ENCODE measurements at regions not wholly inside any gene's neighbourhood (a gene's known extent, or its start where the extent isn't known, plus 50 kb on each side); places are given as distances from the start of the nearest gene placed in this dataset.

DNA sequence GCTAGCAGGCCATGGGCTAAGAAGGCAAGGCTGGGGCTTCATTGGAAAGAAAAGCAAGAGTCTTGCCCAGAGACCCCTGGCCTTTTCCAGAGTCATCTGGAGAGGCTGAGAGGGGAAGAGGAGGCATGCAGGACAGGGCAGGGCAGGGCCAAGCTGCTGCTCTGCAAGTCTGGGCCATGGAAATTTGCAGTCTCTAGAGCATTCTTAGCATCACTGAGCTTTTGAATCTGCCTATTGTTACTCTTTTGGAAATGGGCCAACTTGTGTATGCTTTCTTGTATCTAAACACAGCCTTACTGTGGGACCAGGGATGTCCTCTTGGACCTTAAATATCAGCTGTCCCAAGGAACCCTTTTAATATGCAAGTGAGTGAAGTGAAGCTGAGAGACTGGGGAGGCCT, 560.5 kb downstream of the MID1IP1 start:
- DNase-seq, result peak; percentile 4

DNA sequence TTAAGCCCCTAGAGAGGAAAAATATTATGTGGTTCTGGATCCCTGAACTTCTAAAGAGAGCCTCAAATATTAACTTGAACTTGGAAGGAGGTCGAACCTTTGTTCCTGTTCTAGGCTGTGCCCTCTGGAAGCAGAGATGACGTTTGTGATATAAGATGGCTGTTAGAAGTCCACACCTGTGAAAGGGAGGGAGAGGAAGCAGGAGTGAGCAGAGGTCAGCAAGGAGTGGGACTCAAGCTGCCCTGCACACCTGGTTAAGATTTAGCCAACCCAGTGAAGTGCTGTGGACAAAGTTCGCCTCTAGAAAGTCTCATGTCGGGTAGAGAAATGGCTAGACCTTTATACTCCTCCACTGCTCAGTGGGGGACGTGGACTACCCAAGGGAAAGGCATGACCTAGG, 566.2 kb downstream of the MID1IP1 start:
- no peak for DNase-seq

DNA sequence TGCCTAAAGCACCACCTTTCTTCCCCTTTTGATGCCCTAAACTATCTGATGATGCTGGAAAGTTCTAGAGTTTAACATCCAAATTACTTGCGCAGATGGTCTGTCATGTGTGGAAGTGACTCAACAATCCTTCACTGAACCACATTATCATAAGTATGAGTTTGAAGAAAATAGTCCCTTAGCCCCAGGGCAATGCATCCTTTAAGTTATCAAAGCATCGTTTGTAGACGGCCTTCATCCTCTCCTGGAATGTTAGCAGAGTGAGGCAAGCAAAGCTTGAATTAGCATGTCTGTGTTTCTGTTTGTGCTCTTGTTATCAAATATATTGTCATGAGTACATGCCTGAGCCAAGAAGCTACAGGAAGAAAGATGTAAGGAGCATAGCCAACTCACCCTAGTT, 570.9 kb downstream of the MID1IP1 start:
- no peak for DNase-seq

DNA sequence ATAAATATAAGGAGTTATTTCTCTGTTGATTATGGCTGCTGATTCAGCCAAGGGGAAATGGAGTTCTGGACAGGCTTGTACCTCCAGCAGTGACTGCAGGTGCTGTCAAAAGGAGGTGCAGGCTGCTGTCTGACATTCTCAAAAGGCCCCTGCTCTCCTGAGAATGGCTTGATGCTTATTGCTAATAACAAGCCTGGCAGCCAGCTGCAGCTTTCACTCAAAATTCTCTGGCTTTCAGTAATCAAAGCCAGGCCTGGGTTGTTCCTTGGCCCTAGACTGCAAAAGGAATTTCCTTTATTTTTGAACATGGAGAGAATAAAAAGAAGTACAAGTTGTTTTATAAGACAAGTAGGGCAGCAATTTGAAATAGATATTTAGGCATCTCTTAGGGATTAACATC, 575.9 kb downstream of the MID1IP1 start:
- DNase-seq, result no peak

DNA sequence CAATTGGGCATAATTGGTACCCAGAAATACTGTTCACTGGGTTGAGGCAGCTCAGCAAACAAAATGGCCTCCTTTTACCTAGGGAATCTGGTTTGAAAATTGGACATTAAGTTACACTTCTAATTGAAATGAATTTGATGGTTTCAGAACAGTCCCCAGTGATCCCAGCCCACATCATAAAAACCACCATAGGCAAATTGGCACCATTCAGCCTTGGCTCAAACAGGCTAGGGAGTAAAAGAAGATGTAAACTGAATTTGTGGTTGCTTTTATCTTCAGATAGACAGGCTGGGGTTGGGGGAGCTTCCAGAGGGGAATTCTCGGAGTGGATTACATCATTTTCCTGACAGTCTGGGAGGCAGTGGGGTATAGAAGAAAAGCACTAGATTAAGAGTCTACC, 576.5 kb downstream of the MID1IP1 start:
- no peak for DNase-seq

DNA sequence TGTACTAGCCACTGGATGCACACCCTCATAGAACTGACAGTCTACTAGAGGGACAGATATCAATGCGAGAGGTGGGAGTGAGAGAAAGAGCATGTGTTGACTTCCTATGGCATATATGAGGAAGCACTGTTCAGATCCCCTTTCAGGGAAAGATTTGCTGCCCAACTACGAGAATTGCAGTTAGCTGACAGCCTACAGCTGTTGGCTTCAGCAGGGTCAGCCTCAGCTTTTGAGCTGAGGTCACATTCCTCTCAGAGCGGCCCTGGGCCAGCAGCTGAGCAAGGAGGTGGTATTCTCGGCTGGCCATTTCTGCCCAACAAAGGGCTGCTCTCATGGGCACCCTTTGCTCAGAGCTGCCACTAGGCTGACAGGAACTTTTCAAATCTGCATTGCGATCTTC, 580.2 kb downstream of the MID1IP1 start:
- no peak for DNase-seq

DNA sequence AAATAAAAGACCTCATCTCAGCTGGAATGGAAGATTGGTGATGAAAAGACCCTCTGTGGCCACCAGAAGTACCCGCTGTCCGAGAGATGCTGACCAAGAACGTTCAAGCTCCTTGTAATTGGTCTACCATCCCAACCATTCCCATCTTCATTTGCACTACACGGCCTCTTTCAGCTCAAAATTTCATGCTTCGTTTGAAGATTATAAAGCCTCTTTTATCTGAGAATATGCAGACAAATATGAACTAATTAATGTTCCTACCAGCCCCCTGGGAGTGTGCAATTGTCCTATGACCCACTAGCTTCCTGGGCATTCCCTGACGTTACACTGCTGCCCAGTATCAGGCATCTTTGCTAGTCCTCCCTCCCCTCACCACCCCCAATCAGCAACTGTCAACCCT, 583.7 kb downstream of the MID1IP1 start:
- no peak for DNase-seq

DNA sequence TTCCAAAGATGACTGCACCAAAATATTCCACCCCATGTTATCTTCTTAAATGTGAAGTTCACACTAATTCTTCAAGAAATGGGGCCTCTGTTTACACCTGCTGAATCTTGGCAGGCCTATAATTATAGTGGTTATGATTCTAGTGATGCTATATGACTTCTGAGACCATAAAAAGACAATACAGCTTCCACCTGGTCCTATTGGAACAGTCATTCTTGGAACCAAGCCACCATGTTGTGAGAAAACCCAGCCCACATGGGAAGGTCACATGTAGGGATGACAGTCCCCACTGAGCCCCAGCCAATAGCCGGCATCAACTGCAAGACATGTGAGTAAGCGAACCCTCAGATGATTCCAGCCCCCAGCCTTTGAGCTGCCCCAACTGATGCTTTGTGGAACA, 587.5 kb downstream of the MID1IP1 start:
- no peak for DNase-seq

DNA sequence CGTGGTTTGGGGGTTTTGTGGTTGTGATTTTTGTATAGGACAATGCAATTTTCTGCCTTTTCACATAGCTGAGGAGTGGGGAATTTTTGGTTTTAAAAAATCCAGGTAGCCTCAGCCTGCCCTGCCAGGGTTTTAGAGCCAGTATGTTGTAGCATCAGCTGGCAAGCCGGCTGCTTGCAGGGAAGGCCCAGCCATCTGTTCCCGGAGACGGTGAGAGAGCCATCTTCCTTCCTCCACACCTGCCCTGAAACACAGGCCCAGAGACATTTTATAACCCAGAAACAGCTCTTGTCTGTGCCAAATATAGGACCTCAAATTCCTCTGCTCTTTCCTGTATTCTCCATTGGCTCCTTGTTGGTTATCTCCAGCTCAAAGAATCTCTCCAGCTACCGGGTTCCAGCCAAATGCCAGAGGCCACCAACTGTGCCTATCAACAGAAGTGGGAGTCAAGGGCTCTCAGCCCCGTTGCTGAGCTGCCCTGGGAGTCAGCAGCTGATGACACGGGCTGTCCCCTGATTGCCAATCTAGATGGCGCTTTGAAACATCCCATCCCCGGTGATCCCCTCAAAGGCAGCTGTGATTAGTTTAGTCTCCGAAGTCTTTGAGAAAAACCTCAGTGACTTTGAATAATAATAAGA, 595.2 kb downstream of the MID1IP1 start:
- peak; percentile 46 for DNase-seq

DNA sequence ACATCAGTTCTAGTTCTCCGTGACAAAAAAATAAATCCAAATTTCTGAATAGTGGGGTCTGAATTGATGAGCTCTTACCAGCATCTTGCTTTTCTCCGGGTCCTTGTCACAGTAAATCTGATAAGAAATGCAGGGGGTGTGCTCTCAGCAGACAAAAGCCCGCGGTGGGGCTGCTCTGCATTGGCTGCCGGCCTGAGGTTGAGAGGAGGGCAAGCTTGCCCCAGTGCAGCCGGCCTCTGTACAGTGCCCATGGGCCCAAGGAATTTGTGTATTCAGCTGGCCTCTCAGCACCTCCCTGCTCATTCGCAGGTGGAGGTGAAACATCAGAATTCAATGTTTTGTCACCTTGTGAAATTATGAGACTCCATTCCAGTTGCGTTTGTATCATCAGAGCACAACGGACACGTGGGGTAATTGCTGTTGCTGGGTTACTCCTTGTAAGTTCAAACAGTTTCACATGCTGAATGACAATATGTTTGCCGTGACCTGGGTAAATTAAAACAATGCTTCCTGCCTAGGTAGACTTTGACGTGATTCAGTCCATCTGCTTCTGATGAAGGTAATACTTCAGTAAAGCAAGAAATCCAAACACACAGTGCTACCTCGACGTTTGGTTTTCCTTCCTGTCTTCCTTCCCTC, 596.4 kb downstream of the MID1IP1 start:
- no peak for DNase-seq

DNA sequence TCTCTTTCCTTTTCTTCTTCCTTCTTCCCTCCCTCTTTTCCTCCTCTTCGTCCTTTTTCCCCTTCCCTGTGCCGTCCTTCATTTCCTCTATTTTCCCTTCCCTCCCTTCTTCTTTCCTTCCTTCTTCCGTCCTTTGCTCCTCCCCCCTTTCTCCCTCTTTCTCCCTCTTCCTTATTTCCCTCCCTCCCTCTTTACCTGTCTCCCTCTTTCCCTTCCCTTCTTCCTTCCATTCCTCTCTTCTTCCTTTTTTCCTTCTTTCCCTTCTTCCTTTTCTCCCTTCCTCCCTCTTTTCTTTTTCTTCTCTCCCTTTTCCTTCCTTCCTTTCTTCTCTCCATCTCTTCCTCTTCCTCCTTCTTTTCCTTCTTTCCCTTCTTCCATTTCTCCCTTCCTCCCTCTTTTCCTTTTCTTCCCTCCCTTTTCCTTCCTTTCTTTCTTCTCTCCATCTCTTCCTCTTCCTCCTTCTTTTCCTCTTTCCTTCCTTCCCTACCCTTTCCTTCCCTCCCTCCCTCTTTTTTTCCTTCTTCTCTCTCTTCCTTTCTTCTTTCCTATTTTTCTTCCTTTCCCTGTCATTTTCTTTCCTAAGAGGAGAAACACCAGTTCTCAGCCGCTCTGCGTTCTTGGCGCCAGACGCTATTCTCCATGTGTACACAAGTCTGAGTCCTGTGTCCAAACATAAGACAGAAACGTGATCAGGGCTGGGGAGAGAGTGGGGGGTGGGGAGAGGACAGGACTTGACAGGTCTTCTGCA, 597.1 kb downstream of the MID1IP1 start:
- no peak for DNase-seq

DNA sequence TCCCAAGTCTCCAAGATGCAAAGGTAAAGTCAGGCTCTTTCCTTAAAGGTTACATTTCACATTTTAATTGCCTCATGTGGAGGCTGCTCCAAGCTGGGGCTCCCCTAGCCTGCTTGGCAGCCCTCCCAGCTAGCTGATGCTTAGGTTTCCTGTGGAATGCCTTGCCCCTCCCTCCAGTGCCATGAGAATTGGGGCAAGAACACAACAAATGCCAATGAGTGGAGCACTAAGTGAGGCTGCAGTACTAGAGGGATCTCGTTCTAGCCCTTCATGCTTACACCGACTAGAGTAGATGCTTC, 597.7 kb downstream of the MID1IP1 start:
- no peak for DNase-seq

DNA sequence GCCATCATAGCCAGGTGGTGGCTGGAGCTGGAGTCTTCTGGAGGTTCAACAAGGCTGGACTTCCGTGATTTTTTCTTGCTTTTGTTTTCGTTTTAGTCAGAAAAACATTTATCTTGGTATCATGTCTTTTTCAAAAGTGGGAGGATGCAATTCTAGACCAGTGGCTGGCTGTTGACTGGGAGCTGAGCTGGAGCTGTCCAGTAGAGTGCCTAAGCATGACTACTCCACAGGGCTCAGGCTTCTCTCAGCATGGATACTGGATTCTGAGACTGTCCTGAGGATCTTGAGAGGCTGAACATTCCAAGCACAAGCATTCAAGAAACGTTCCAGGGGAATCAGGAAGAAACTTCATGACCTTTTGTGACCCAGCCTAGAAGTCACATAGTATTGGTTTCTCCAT, 598.1 kb downstream of the MID1IP1 start:
- no peak for DNase-seq

DNA sequence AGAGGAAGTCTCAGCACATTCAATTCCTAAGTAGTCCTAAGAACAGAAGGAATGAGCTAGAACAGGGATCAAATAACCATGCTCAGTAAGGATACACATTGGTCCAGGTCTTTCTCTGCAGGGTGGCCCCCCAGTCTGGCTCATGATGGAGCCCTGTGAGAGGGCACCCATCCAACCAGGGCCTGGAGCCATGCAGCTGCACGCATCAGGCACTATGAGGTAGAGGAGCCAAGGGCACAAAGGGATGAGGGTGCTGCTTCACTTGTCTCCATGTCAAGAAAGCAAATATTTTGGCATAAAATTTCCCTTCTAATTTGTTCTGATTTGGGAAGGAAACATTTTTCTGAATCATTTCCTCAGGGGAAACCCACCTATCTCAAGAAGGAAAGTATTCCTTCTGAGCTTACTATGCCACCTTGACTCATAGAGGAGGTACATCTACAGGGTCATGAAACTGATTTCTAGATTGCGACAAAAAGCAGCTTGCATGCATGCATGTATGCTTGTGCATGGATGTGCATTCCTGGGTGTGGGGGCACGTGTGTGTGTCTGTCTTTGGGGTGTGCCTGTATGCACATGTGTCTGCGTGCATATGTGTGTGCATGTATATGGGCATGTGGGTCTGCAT, 600.3 kb downstream of the MID1IP1 start:
- DNase-seq, result no peak

DNA sequence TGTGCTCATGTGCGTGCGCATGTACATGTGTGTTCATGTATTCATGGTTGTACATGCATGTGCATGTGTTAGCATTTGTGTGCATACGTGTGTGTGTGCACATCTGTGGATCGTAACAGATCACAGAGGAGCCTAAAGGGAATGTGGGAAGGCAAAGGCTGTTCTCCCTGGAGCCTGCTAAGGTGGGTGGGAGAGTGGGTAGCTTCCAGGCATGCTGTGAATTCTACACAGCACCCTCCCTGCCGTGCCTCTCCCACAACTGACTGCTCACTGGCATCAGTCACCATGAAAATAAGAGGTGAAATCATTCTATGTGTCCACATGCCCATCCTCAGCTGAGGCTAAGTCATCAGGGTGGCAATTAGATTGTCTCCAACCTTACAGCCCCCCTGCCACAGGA, 600.9 kb downstream of the MID1IP1 start:
- DNase-seq, result no peak

DNA sequence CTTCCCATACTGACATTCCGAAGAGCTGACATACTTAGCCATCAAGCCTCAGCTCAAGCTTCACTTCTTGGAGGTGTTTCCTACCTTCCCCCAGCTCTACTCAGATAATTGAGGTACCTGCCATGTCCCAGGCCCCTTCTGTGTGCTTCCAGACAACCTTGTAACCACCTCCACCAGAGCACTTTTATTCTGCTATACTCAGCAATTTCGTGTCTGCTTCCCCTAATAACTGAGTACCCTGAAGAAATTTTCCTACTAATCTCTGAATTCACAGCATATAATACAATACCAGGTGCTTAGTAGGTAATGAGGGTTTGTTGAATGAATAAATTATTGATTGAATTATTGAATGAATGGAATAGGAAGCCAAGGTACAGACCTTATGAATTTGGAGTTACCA, 605.5 kb downstream of the MID1IP1 start:
- no peak for DNase-seq

DNA sequence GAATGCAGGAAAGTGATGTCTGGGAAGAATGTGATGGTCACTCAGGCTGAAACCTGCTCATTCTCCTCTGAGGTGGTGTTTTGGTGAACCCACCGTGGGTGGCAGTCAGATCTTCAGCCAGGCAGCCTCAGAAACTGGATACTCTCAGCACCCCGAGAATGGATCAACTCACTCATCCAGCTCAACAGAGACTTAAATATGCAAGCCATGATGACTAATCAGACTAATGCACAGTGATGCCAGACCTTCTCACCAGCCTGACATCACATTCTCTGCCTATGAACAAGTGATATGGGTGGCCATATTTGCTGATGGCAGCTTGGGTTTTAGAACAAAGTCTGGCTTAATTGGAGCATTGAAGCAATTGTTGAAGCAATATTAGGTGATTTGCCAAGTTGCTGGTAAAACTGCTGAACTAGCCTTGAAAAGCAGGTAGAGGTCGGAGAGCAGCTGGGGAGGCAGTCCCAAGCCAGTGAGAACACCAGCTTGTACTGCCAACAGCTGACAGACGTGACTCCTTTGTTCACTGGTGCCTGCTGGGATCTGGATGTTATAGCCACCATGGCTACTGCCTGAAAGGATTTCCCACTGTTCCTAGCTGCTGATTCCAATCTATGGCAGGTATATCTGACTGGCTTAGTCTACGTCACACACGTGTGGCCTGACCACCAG, 608.1 kb downstream of the MID1IP1 start:
- no peak for DNase-seq

DNA sequence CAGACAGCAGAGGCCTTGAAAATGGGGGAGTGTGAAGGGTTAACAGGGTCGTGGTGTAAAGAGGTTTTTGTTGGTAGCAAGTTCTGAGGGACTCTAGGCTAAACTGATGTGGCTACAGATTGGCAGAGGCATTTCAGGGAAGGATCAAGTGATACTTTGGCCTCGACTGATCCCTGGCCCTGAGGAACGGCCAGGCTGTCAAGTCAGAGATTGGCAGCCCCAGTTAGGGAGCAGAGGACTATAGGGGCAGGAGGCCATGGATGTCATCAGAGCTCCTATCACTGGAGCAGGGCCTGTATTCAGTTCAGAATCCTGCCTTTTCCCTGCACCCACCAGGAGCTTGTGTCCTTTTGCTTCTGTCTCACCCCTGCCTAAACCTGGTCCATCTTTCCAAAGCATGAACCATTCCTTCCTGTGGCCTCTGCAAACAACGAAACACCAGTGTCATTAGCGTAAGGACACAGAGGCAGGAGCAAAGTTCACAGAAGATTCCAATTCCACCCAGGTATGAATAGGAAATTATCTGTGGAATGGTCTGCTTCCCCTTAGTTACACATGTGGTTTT, 613.1 kb downstream of the MID1IP1 start:
- no peak for DNase-seq

DNA sequence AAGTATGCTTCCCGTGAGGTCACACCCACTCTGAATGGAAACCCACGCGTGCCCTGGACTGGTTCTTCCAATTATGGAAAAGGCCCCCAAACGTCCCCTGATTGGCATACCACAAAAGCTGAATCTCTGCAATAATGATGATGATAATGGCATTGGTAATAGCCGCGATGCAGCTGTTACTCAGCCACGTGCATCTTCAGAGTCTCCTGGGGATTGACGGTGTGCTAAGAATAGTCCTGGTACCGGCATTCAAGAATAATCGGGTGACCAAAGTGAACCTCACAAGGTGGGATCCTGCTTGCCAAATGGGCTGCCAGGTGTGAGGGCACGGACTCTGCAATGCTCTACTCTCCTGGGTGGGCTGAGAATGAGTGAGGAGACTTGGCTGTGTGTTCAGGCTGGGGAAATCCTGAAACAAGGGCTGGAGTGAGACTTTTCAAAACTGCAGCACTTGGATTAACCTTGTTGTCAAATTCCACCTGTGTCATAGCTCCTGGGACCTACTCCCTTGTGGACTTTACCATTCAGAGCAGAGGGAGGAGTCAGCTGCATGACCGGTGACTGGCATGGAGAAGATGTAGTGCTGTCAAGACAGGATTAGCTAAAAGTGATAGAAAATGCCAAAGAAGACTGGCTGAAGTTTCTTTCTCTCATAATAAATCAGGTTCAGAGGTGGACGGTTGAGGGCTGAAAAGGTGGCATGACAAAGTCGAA, 615.4 kb downstream of the MID1IP1 start:
- no peak for DNase-seq

DNA sequence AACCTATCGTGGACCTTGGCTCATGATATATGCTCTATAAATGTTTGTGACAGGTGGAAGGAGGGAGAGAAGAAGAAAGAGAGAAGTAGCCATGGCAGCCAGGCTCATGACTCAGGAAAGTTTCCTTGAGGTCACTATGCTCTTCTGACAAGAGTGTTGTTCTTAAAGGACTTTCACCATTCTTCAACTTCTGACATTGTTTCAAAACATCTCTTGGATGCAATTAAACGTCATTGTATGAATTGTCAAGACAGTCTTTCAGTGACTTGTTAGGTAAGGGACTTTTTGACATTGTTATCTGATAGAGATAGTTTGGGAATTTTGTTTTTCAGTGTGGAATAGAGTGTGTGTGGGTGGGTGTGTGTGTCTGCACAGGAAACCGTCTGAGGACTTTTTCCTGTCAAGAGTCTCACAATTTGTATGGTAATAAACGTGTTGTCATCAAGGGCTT, 617.0 kb downstream of the MID1IP1 start:
- no peak for DNase-seq

DNA sequence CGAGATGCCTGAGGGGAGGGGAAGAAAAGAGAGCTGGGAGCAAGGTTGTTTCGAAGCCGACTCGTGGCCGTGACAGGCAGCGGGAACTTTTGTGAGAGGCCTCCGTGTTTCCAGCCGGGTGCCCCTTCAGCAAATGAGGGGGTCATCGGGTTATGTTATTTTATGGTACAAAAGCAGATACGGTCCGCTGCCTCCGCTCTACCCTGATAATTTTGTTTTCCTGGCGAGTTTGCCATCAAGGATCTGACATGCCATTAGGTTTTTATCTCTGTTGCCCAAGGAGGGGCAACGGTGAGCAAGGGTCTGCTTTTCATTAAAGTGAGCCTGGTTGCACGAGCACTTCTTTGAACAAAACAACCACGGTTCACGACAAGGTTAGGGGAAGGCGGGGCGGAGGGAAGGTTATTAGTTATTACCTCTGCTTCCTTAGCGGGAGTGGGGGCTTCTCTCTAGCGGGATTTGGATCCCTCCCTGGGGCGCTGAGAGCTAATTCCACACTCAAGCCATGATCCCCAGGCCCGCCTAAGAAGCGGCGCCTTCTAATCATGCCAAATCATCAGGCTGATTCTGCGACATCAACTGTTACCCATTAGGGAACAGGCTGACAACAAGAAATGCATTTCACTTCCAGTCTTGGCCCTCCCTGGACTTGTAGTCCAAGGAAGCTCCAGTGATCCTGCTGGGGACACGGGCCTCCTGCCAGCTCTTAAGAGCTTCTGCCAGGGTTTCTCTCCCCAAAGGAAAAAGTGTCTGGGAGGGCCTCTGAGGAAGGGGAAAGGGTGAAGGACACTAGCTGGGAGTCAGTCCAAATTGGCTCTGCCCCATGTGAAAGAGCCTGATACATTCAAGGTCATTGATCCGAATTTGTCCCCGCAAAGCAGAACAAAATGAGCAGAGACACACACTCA, 617.7 kb downstream of the MID1IP1 start:
- no peak for DNase-seq

Data from NCI-H2171 (cell line).